Adrenal gland (tissue), 9 donors: ENCODE measurements at regions not wholly inside any gene's neighbourhood (a gene's known extent, or its start where the extent isn't known, plus 50 kb on each side); places are given as distances from the start of the nearest gene placed in this dataset.

Source experiments
- DNase-seq, 7 donors: peaks; one replicate each; pipeline ENCODE4 v3.0.0-alpha.2; 2019 to 2020
- H3K27ac ChIP-seq, 5 donors: fragments of 200-600 bp; sonication (generic) in 4 of 5; 1 replicate in 3 of 5; 2 replicates in 2 of 5; pipeline versions ENCODE4 v1.5.1 to v1.8.0; 2016 to 2020; ENCODE audit warnings: mild to moderate bottlenecking in 1 of 5
- H3K27me3 ChIP-seq: fragments of 200-600 bp; 2 replicates; pipeline ENCODE4 v1.8.0; 2021
- H3K36me3 ChIP-seq, 2 donors: fragments of 200-600 bp; replicated peaks in 1 of 2; 1 replicate in 1 of 2; 2 replicates in 1 of 2; pipeline versions ENCODE4 v1.5.1 to v1.8.0; 2018 to 2022
- H3K4me1 ChIP-seq, 2 donors: fragments of 200-600 bp; replicated peaks in 1 of 2; 1 replicate in 1 of 2; 2 replicates in 1 of 2; pipeline versions ENCODE4 v1.5.1 to v1.8.0; 2018 to 2021
- H3K4me3 ChIP-seq, 4 donors: fragments of 200-600 bp; sonication (generic) in 3 of 4; one replicate each; pipeline ENCODE4 v1.5.1; 2016 to 2018
- H3K9me3 ChIP-seq, 3 donors: fragments of 200-600 bp; sonication (generic) in 1 of 3; replicated peaks in 1 of 3; 1 replicate in 2 of 3; 2 replicates in 1 of 3; pipeline versions ENCODE4 v1.5.1 to v1.8.0; 2016 to 2021
- CTCF ChIP-seq, 6 experiments: fragments of 450-650 bp in 4 of 6; fragments of 200-600 bp in 2 of 6; sonication (generic) in 1 of 6; IDR thresholded peaks; 1 replicate in 5 of 6; 2 replicates in 1 of 6; pipeline versions ENCODE4 v1.5.1 to v1.8.0; 2016 to 2021; ENCODE audit warnings: antibody characterized with exemption in 6 of 6, mild to moderate bottlenecking in 2 of 6, moderate library complexity in 1 of 6
- POLR2A ChIP-seq, 2 donors: fragments of 450-650 bp; IDR thresholded peaks; one replicate each; pipeline ENCODE4 v1.6.1; 2017; ENCODE audit warnings: antibody characterized with exemption in 2 of 2, mild to moderate bottlenecking in 2 of 2, moderate library complexity in 1 of 2
- WGBS, 4 donors: extraction: QIAGEN DNeasy Blood & Tissue Kit in 2 of 4; methylation state at CpG; one replicate each; pipeline versions ENCODE4 v1.1.5 to v1.1.7; 2013 to 2017; 5-methylcytosine and 5-hydroxymethylcytosine counted together
- intact Hi-C, 2 donors: fragments of 100-400 bp; cut with DNase I; formaldehyde crosslinking; loops; one replicate each; pipeline versions ENCODE4 v1.14.1 to v1.15.0; 2022 to 2023
- donor health status: healthy with polysubstance abuse.
- donor health status: Bipolar disorder and iron deficiency.
- donor health status: DM: yes; HTN: yes; CAD: no.
- donor health status: DM: no; HTN: no; CAD: no.
- donor health status: DM: no; HTN: no; CAD: no.

- H3K4me1 ChIP-seq: no peaks in the 10 kb centered on the region
- intact Hi-C loops: loop anchor here in 1 of 2 donors (10.0 kb wide), 1 partner anchor 632 kb away; no protein-coding TSS in a partner anchor
- 86 to 93% (median 90%) methylated on average over 6 of the region's 6 CpGs for WGBS, 4 donors
Observed at GRCh38 chr15:81492969-81493645, 119.1 kb upstream of the TMC3 start.

GRCh38 chr15:81492331-81492968, 118.4 kb upstream of the TMC3 start:
- intact Hi-C loops: loop anchor here in 1 of 2 donors (10.0 kb wide), 1 partner anchor 632 kb away; no protein-coding TSS in a partner anchor
- no peak for DNase-seq
- no peaks in the 10 kb centered on the region for H3K36me3 ChIP-seq
- no peaks in the 10 kb centered on the region for H3K9me3 ChIP-seq
- 74 to 80% (median 77%) methylated on average over 3 of the region's 3 CpGs for WGBS, 4 donors
- H3K4me1 ChIP-seq: no peaks in the 10 kb centered on the region
- no peak overlapping the region for H3K27ac ChIP-seq
- TF ChIP-seq POLR2A (IDR thresholded peaks at IDR 0.05) (no peak), CTCF (IDR thresholded peaks at IDR 0.05) (no peak)
- H3K4me3 ChIP-seq: no peak overlapping the region
- no peaks in the 10 kb centered on the region for H3K27me3 ChIP-seq

More at GRCh38 chr15:81492969-81493645, 119.1 kb upstream of the TMC3 start:
- Histone ChIP-seq H3K36me3 (no peaks in the 10 kb centered on the region), H3K9me3 (no peaks in the 10 kb centered on the region), H3K27ac (no peak overlapping the region), H3K27me3 (no peaks in the 10 kb centered on the region), H3K4me3 (no peak overlapping the region)
- DNase-seq: no peak
- no peak for TF ChIP-seq POLR2A (IDR thresholded peaks at IDR 0.05)
- TF ChIP-seq CTCF (IDR thresholded peaks at IDR 0.05): no peak

GRCh38 chr15:81491414-81492096, 117.5 kb upstream of the TMC3 start:
- Histone ChIP-seq H3K36me3 (no peaks in the 10 kb centered on the region), H3K4me3 (no peak overlapping the region), H3K9me3 (no peaks in the 10 kb centered on the region), H3K27ac (no peak overlapping the region), H3K27me3 (no peaks in the 10 kb centered on the region), H3K4me1 (no peaks in the 10 kb centered on the region)
- TF ChIP-seq CTCF (IDR thresholded peaks at IDR 0.05): no peak
- TF ChIP-seq POLR2A (IDR thresholded peaks at IDR 0.05): no peak
- no peak for DNase-seq
- intact Hi-C loops: loop anchor here in 1 of 2 donors (10.0 kb wide), 1 partner anchor 633 kb away; no protein-coding TSS in a partner anchor
- 61 to 78% (median 69%) methylated on average over 6 of the region's 6 CpGs for WGBS, 4 donors

- no peaks in the 10 kb centered on the region for H3K27me3 ChIP-seq
- no peaks in the 10 kb centered on the region for H3K4me1 ChIP-seq
- intact Hi-C loops: no loop called here
- H3K36me3 ChIP-seq: no peaks in the 10 kb centered on the region
- no peaks in the 10 kb centered on the region for H3K9me3 ChIP-seq
- H3K27ac ChIP-seq: no peak overlapping the region
- WGBS, 4 donors: 67 to 72% (median 70%) methylated on average over 5 of the region's 5 CpGs
- H3K4me3 ChIP-seq: no peak overlapping the region
- DNase-seq: no peak
- TF ChIP-seq POLR2A (IDR thresholded peaks at IDR 0.05): no peak
- TF ChIP-seq CTCF (IDR thresholded peaks at IDR 0.05): no peak
Observed at GRCh38 chr15:81485806-81486205, 111.8 kb upstream of the TMC3 start.
